Nucleus accumbens (tissue), 56 donors: ENCODE measurements at regions not wholly inside any gene's neighbourhood (a gene's known extent, or its start where the extent isn't known, plus 50 kb on each side); places are given as distances from the start of the nearest gene placed in this dataset.
"Not testable (repeated sequence)": the region's sequence is repeated elsewhere in the genome, so short reads cannot be mapped to it uniquely, and the experiment has no call there.

Experiments used
- DNase-seq, 56 donors: peaks; one replicate each; lab custom pipeline; 2025; lab: John Stamatoyannopoulos, UW

- DNase-seq, result no peak
These were observed 561.6 kb downstream of the TAF11L14 start for GRCh38 chr5:18195910-18196309.

GRCh38 chr5:18197734-18198133, 563.5 kb downstream of the TAF11L14 start:
- DNase-seq, result no peak

- no peak for DNase-seq
These were observed 567.9 kb downstream of the TAF11L14 start for GRCh38 chr5:18202164-18202563.

- no peak for DNase-seq
These were observed 569.0 kb downstream of the TAF11L14 start for GRCh38 chr5:18203296-18203695.

- DNase-seq, result no peak
These were observed 579.4 kb downstream of the TAF11L14 start for GRCh38 chr5:18213666-18214065.

GRCh38 chr5:18216016-18216415, 581.8 kb downstream of the TAF11L14 start:
- DNase-seq, result no peak

- no peak for DNase-seq
These were observed 582.5 kb downstream of the TAF11L14 start for GRCh38 chr5:18216729-18217128.

GRCh38 chr5:18219241-18219640, 585.0 kb downstream of the TAF11L14 start:
- no peak for DNase-seq

- no peak for DNase-seq
These were observed 586.4 kb downstream of the TAF11L14 start for GRCh38 chr5:18220631-18221030.

- no peak for DNase-seq
These were observed 602.1 kb downstream of the TAF11L14 start for GRCh38 chr5:18236386-18236785.

- DNase-seq, result no peak
These were observed 604.1 kb downstream of the TAF11L14 start for GRCh38 chr5:18238321-18238720.

GRCh38 chr5:18240971-18241370, 606.7 kb downstream of the TAF11L14 start:
- no peak for DNase-seq

- DNase-seq, result no peak
These were observed 609.6 kb downstream of the TAF11L14 start for GRCh38 chr5:18243846-18244245.

- no peak for DNase-seq
These were observed 610.0 kb downstream of the TAF11L14 start for GRCh38 chr5:18244309-18244708.

GRCh38 chr5:18252559-18252958, 618.3 kb downstream of the TAF11L14 start:
- no peak for DNase-seq

- no peak for DNase-seq
These were observed 630.0 kb downstream of the TAF11L14 start for GRCh38 chr5:18264126-18264882.

- no peak for DNase-seq
These were observed 636.5 kb downstream of the TAF11L14 start for GRCh38 chr5:18270635-18271338.

GRCh38 chr5:18276939-18277338, 642.7 kb downstream of the TAF11L14 start:
- no peak for DNase-seq

GRCh38 chr5:18281947-18282581, 647.8 kb downstream of the TAF11L14 start:
- no peak for DNase-seq

GRCh38 chr5:18285257-18285656, 651.0 kb downstream of the TAF11L14 start:
- DNase-seq, result no peak

GRCh38 chr5:18292146-18292545, 657.9 kb downstream of the TAF11L14 start:
- no peak for DNase-seq

- not testable (repeated sequence) for DNase-seq
These were observed 661.4 kb downstream of the TAF11L14 start for GRCh38 chr5:18295696-18296095.
